IMR-90 (cell line): ENCODE measurements at regions not wholly inside any gene's neighbourhood (a gene's known extent, or its start where the extent isn't known, plus 50 kb on each side); places are given as distances from the start of the nearest gene placed in this dataset.

Experiments used
- ATAC-seq: fragments of 200-7000 bp; cut with Tn5 transposase; 2 replicates; pipeline ENCODE4 v1.9.1; 2020; ENCODE audit warnings: low read depth, mild to moderate bottlenecking, moderate library complexity
- BruUV-seq: library from RNA; stranded (reverse); fragments of 400-500 nt; replicated peaks from 2 replicates; lab custom pipeline; 2021; lab: Mats Ljungman, UMichigan
- CTCF ChIA-PET: fragments of 300-600 bp; formaldehyde crosslinking; extraction: SDS; loops from one replicate; lab custom pipeline; 2021; ENCODE audit warnings: antibody characterized with exemption; lab: Yijun Ruan, JAX
- POLR2A ChIA-PET: fragments of 300-600 bp; sonication (Branson Sonifier 250); formaldehyde crosslinking; loops from one replicate; lab custom pipeline; 2022; ENCODE audit warnings: antibody characterized with exemption; ENCODE audit not compliant: unreplicated experiment; lab: Charles Lee
- DNase-seq: peaks from one replicate; pipeline ENCODE4 v3.0.0; 2013
- H2AFZ ChIP-seq: replicated peaks from 2 replicates; pipeline ENCODE3; 2013; ENCODE audit warnings: low read length, mild to moderate bottlenecking; ENCODE audit not compliant: poor library complexity
- H2AK5ac ChIP-seq: 2 replicates; pipeline ENCODE4 v1.6.1; 2013; ENCODE audit warnings: low read depth, low read length, inconsistent platforms
- H2AK9ac ChIP-seq: replicated peaks from 2 replicates; pipeline ENCODE3; 2013; ENCODE audit warnings: mild to moderate bottlenecking, low read depth, low read length, moderate library complexity; ENCODE audit not compliant: poor library complexity
- H2BK120ac ChIP-seq: 2 replicates; pipeline ENCODE4 v1.6.1; 2013; ENCODE audit warnings: low read depth, low read length, inconsistent platforms
- H2BK15ac ChIP-seq: 3 replicates; pipeline ENCODE4 v1.6.1; 2013; ENCODE audit warnings: low read depth, low read length, inconsistent platforms
- H2BK20ac ChIP-seq: 2 replicates; pipeline ENCODE4 v1.6.1; 2013; ENCODE audit warnings: low read depth, mild to moderate bottlenecking, inconsistent platforms, low read length, moderate library complexity
- H2BK5ac ChIP-seq: 2 replicates; pipeline ENCODE4 v1.6.1; 2013; ENCODE audit warnings: mild to moderate bottlenecking, low read depth, low read length, inconsistent platforms; ENCODE audit not compliant: poor library complexity, severe bottlenecking
- H3K14ac ChIP-seq: replicated peaks from 2 replicates; pipeline ENCODE4 v1.6.1; 2013; ENCODE audit warnings: low read depth, low read length, inconsistent platforms
- H3K18ac ChIP-seq: 2 replicates; pipeline ENCODE4 v1.6.1; 2013; ENCODE audit warnings: low read depth, low read length, control low read depth
- H3K23ac ChIP-seq: 2 replicates; pipeline ENCODE4 v1.6.1; 2013; ENCODE audit warnings: low read depth, low read length, inconsistent platforms
- H3K27ac ChIP-seq: 2 replicates; pipeline ENCODE4 v1.5.1; 2013; ENCODE audit warnings: mild to moderate bottlenecking, control low read depth, low read length; ENCODE audit not compliant: insufficient read depth
- H3K27me3 ChIP-seq: 2 replicates; pipeline ENCODE4 v1.6.1; 2013; ENCODE audit warnings: low read length; ENCODE audit not compliant: control insufficient read depth, insufficient read depth
- H3K36me3 ChIP-seq: 2 replicates; pipeline ENCODE4 v1.6.1; 2013; ENCODE audit warnings: low read length, mixed read lengths; ENCODE audit not compliant: control insufficient read depth, insufficient read depth
- H3K4ac ChIP-seq: 2 replicates; pipeline ENCODE4 v1.6.1; 2013; ENCODE audit warnings: low read depth, low read length, inconsistent platforms
- H3K4me1 ChIP-seq: 2 replicates; pipeline ENCODE4 v1.6.1; 2013; ENCODE audit warnings: low read length, mixed read lengths; ENCODE audit not compliant: control insufficient read depth, insufficient read depth
- H3K4me2 ChIP-seq: 2 replicates; pipeline ENCODE4 v1.6.1; 2013; ENCODE audit warnings: low read depth, mild to moderate bottlenecking, control low read depth, low read length, moderate library complexity
- H3K4me3 ChIP-seq: 2 replicates; pipeline ENCODE4 v1.5.1; 2013; ENCODE audit warnings: low read depth, mild to moderate bottlenecking, control low read depth, low read length, moderate library complexity; ENCODE audit not compliant: insufficient read depth
- H3K56ac ChIP-seq: 2 replicates; pipeline ENCODE4 v1.6.1; 2013; ENCODE audit warnings: low read length, inconsistent platforms; ENCODE audit not compliant: insufficient read depth; ENCODE audit errors: extremely low read depth
- H3K79me1 ChIP-seq, 2 experiments: 2 replicates each; pipeline ENCODE4 v1.6.1; 2013; ENCODE audit warnings: low read length in 2 of 2, inconsistent platforms in 1 of 2, low read depth in 1 of 2
- H3K9ac ChIP-seq: 2 replicates; pipeline ENCODE4 v1.6.1; 2013; ENCODE audit warnings: low read depth, low read length, control low read depth
- H3K9me1 ChIP-seq: 2 replicates; pipeline ENCODE4 v1.6.1; 2013; ENCODE audit warnings: low read length, inconsistent platforms; ENCODE audit not compliant: insufficient read depth
- H3K9me3 ChIP-seq: 2 replicates; pipeline ENCODE4 v1.6.1; 2013; ENCODE audit warnings: low read length; ENCODE audit not compliant: control insufficient read depth, insufficient read depth
- H4K20me1 ChIP-seq: 2 replicates; pipeline ENCODE4 v1.6.1; 2013; ENCODE audit warnings: low read length, inconsistent platforms; ENCODE audit not compliant: insufficient read depth
- H4K5ac ChIP-seq: 2 replicates; pipeline ENCODE4 v1.6.1; 2013; ENCODE audit warnings: mild to moderate bottlenecking, low read depth, low read length, control low read depth
- H4K8ac ChIP-seq, 2 experiments: 2 replicates each; pipeline ENCODE4 v1.6.1; 2013; ENCODE audit warnings: low read depth in 2 of 2, low read length in 2 of 2, control low read depth in 1 of 2, inconsistent platforms in 1 of 2
- H4K91ac ChIP-seq: 2 replicates; pipeline ENCODE4 v1.6.1; 2013; ENCODE audit warnings: low read depth, low read length, inconsistent platforms; ENCODE audit not compliant: insufficient read depth
- BHLHE40 ChIP-seq: fragments of 150-350 bp; IDR thresholded peaks from 2 replicates; pipeline ENCODE4 v1.6.1; 2016; ENCODE audit warnings: mild to moderate bottlenecking, low read depth, low read length
- CHD1 ChIP-seq: IDR thresholded peaks from 2 replicates; pipeline ENCODE4 v1.6.1; 2012; ENCODE audit warnings: low read depth, low read length, improper control_type of control experiment
- MAFK ChIP-seq: IDR thresholded peaks from 2 replicates; pipeline ENCODE4 v1.6.1; 2012; ENCODE audit warnings: low read depth, low read length, improper control_type of control experiment
- MAZ ChIP-seq: IDR thresholded peaks from 2 replicates; pipeline ENCODE4 v1.6.1; 2012; ENCODE audit warnings: low read depth, mild to moderate bottlenecking, low read length, improper control_type of control experiment, moderate library complexity, borderline replicate concordance
- POLR2A ChIP-seq: IDR thresholded peaks from 2 replicates; pipeline ENCODE4 v1.6.1; 2012; ENCODE audit warnings: mild to moderate bottlenecking, low read depth, low read length
- RAD21 ChIP-seq: IDR thresholded peaks from 2 replicates; pipeline ENCODE4 v1.6.1; 2012; ENCODE audit warnings: low read length, improper control_type of control experiment
- RCOR1 ChIP-seq: IDR thresholded peaks from 2 replicates; pipeline ENCODE4 v1.6.1; 2012; ENCODE audit warnings: mild to moderate bottlenecking, low read length, improper control_type of control experiment; ENCODE audit not compliant: insufficient replicate concordance
- RFX5 ChIP-seq: IDR thresholded peaks from 2 replicates; pipeline ENCODE4 v1.8.0; 2012; ENCODE audit warnings: low read depth, mild to moderate bottlenecking, low read length, moderate library complexity
- SMC3 ChIP-seq: fragments of 150-350 bp; IDR thresholded peaks from 2 replicates; pipeline ENCODE4 v1.6.1; 2016; ENCODE audit warnings: low read depth, mild to moderate bottlenecking, antibody characterized with exemption, low read length, moderate library complexity
- USF2 ChIP-seq: fragments of 150-350 bp; IDR thresholded peaks from 2 replicates; pipeline ENCODE4 v1.6.1; 2017; ENCODE audit warnings: mild to moderate bottlenecking, antibody characterized with exemption, low read length, low read depth
- WGBS, 2 experiments: methylation state at CpG; one replicate each; pipeline versions ENCODE4 v1.1.5 to v1.1.7; 2013; ENCODE audit warnings: missing lambda C conversion rate in 2 of 2; ENCODE audit not compliant: insufficient read length in 1 of 2; ENCODE audit errors: extremely low coverage in 2 of 2; 5-methylcytosine and 5-hydroxymethylcytosine counted together
- dilution Hi-C: fragments of 300-500 bp; cut with HindIII; formaldehyde crosslinking; loops from one replicate; pipeline ENCODE4 v1.14.3; 2018; ENCODE audit warnings: low sequenced_read_pairs; ENCODE audit not compliant: unreplicated experiment
- in situ Hi-C: fragments of 300-500 bp; cut with MboI; formaldehyde crosslinking; loops from 3 replicates; pipeline ENCODE4 v1.14.3; 2019; ENCODE audit warnings: low sequenced_read_pairs, inconsistent platforms, mixed read lengths
- intact Hi-C: fragments of 100-400 bp; cut with micrococcal nuclease; formaldehyde crosslinking; loops from 2 replicates; pipeline ENCODE4 v1.10.0; 2022

GRCh38 chr9:102700936-102701335 lies 294.2 kb upstream of the CYLC2 start:
- intact Hi-C loops (no loop called here), dilution Hi-C loops (no loop called here), in situ Hi-C loops (no loop called here)
- no peak for ATAC-seq
- Histone ChIP-seq H3K4ac (no peak overlapping the region), H2AFZ (no peak overlapping the region), H3K27ac (no peak overlapping the region), H3K9me1 (no peaks in the 10 kb centered on the region), H3K23ac (no peak overlapping the region), H3K9me3 (peaks cover 6% of the 10 kb centered on the region), H2BK120ac (no peak overlapping the region), H2AK5ac (no peak overlapping the region), H3K27me3 (no peaks in the 10 kb centered on the region), H4K5ac (no peak overlapping the region), H3K79me1 (no peaks in the 10 kb centered on the region), H4K91ac (no peak overlapping the region), H2BK5ac (no peak overlapping the region), H2AK9ac (no peak overlapping the region), H4K20me1 (no peaks in the 10 kb centered on the region), H3K4me3 (no peak overlapping the region), H3K18ac (no peak overlapping the region), H3K4me2 (no peak overlapping the region), H2BK20ac (no peak overlapping the region), H3K4me1 (no peaks in the 10 kb centered on the region), H2BK15ac (no peak overlapping the region), H3K36me3 (no peaks in the 10 kb centered on the region), H3K9ac (no peak overlapping the region), H3K56ac (no peak overlapping the region), H3K14ac (no peak overlapping the region), H4K8ac (no peak overlapping the region)
- DNase-seq = no peak
- ChIA-PET CTCF (no interaction called here), POLR2A (no interaction called here)
- TF ChIP-seq MAZ (no peak), POLR2A (no peak), RFX5 (no peak), CHD1 (no peak), MAFK (no peak), RCOR1 (no peak), SMC3 (no peak), USF2 (no peak), BHLHE40 (no peak), RAD21 (no peak)
- WGBS, 2 experiments = no CpG with 5 or more reads among the region's 5 CpGs
- BruUV-seq = no TSS peak
